Activated CD4-positive, alpha-beta T cell treated with anti-CD3 and anti-CD28 coated beads for 4 hours (primary cell): ENCODE measurements at regions not wholly inside any gene's neighbourhood (a gene's known extent, or its start where the extent isn't known, plus 50 kb on each side); places are given as distances from the start of the nearest gene placed in this dataset.

Experiments used
- DNase-seq, 2 donors: peaks; one replicate each; pipeline ENCODE4 v3.0.0-alpha.2; 2020

DNA sequence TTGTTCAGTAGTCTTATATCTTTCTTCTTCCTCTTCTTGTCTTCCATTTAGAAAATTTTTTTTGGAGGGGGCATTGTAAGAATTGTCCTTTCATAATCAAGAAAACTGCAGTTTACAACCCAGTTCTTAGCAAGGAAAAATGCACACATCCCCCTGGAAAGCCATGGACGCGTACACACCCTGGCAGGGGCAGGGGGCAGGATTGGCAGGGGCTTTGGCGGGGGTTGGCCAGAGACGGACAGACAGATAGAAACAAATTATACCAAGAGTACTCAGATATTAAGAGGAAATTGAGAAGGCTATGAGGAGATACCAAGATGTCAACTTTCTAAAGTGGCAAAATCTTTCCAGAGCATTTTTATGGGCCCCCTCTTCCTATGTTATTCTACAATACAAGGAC, 322.5 kb upstream of the CPXCR1 start:
- no peak for DNase-seq

DNA sequence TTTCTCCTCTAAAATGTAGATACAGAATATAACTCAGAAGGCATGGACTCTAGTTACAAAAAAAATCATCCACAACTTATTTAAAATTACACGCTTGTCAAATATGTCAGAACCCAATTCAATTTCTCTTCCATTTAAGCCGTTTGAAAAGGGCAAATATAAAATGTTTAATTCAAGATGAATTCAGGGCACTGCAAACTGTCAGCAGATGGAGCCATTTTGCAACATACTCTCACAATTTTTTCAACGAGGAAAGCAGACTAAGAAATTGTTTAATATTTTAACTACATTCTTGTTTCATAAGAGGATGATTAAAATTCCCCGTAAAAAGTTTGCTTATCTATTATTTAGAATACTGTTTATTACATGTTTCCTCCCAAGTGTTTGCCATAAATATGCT, 321.3 kb upstream of the CPXCR1 start:
- DNase-seq = no peak

DNA sequence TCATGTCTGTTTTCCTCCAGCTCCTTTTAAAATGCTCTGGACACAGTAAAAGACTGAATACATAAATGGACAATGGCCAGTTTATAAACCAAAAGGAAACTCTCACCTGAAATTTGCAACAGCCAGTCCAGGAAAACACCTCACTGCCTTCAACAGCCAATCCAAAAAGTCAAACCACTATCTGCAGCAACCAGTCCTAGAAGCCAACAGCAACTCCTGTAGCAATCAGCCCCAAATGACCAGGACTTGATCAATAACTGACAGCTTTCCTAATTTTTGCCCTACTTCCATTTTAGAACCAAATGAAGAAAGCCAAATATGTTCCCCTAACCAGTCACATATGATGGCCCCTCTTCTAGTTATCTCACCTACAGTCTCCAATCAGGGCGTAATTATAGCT, 309.5 kb upstream of the CPXCR1 start:
- no peak for DNase-seq

DNA sequence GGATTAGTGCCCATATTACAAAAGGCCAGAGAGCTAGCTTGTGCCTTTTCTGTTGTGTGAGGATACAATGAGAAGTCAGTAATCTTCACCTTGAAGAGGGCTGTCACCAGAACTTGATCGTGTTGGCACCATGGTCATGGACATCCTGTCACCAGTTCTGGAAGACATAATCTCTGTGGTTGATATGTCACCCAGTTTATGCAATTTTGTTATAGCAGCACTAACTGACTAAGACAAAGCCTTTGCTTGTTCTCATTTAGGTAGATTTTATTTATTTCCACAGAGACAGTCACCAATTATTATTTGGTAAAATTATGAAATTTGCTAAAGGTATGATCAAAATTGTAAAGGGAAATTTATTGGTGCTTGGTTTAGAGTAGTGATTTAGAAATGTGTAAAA, 308.8 kb upstream of the CPXCR1 start:
- DNase-seq = no peak

DNA sequence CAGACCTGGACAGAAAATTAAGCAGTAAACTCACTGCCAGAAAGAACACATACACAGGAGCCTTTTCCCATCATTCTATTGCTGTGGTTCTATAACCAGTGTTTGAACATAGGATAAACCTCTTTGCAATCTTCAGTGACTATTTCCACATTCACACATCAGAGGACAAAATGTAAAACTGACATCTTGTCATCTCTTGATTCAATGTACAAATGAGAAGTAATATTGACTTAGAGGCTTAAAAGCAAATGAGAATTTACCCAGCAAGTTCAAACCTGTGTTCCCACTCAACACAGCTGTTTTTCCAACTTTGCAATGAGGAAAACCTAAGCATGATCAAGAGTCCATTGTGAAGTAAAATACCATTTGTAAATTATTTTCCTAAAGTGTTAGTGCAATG, 307.1 kb upstream of the CPXCR1 start:
- DNase-seq = no peak
